Loucy (cell line): ENCODE measurements at regions not wholly inside any gene's neighbourhood (a gene's known extent, or its start where the extent isn't known, plus 50 kb on each side); places are given as distances from the start of the nearest gene placed in this dataset.

ENCODE experiments used
- H2AFZ ChIP-seq: fragments of 200-600 bp; sonication (generic); 2 replicates; pipeline ENCODE4 v1.6.0; 2016; ENCODE audit warnings: antibody characterized with exemption, mild to moderate bottlenecking, low read length, moderate library complexity
- H3F3A ChIP-seq: fragments of 200-600 bp; 2 replicates; pipeline ENCODE4 v1.6.0; 2016; ENCODE audit warnings: antibody characterized with exemption, low read depth, mild to moderate bottlenecking
- H3K27me3 ChIP-seq: fragments of 200-600 bp; sonication (generic); 2 replicates; pipeline ENCODE4 v1.6.1; 2014; ENCODE audit warnings: low read length, mild to moderate bottlenecking; ENCODE audit not compliant: insufficient read depth, poor library complexity, severe bottlenecking
- H3K36me3 ChIP-seq: fragments of 200-600 bp; sonication (generic); 2 replicates; pipeline ENCODE4 v1.6.1; 2016; ENCODE audit warnings: low read length; ENCODE audit not compliant: insufficient read depth
- H3K4me1 ChIP-seq: fragments of 200-600 bp; sonication (generic); 2 replicates; pipeline ENCODE4 v1.5.1; 2014; ENCODE audit warnings: low read length, mild to moderate bottlenecking; ENCODE audit not compliant: insufficient read depth, poor library complexity, severe bottlenecking
- H3K4me2 ChIP-seq: fragments of 200-600 bp; sonication (generic); 2 replicates; pipeline ENCODE4 v1.6.0; 2014; ENCODE audit warnings: antibody characterized with exemption, low read length, low read depth, mild to moderate bottlenecking; ENCODE audit not compliant: poor library complexity, severe bottlenecking
- H3K4me3 ChIP-seq: fragments of 200-600 bp; sonication (generic); 2 replicates; pipeline ENCODE4 v1.5.1; 2014; ENCODE audit warnings: low read length, mild to moderate bottlenecking, mixed read lengths; ENCODE audit not compliant: poor library complexity, severe bottlenecking
- H3K79me2 ChIP-seq: fragments of 200-600 bp; sonication (generic); 2 replicates; pipeline ENCODE4 v1.6.1; 2014; ENCODE audit warnings: low read length; ENCODE audit not compliant: insufficient read depth
- H3K9ac ChIP-seq: fragments of 200-600 bp; sonication (generic); 2 replicates; pipeline ENCODE4 v1.6.0; 2014; ENCODE audit warnings: mild to moderate bottlenecking, low read depth, low read length, moderate library complexity; ENCODE audit not compliant: poor library complexity, severe bottlenecking
- H3K9me2 ChIP-seq: fragments of 200-600 bp; sonication (generic); replicated peaks from 2 replicates; pipeline ENCODE4 v1.6.1; 2016; ENCODE audit warnings: low read depth, low read length, mixed read lengths
- H3K9me3 ChIP-seq: fragments of 200-600 bp; sonication (generic); 2 replicates; pipeline ENCODE4 v1.6.1; 2014; ENCODE audit warnings: mild to moderate bottlenecking, antibody characterized with exemption, low read length, low read depth; ENCODE audit not compliant: insufficient read depth
- H4K20me1 ChIP-seq: fragments of 200-600 bp; sonication (generic); 2 replicates; pipeline ENCODE4 v1.6.0; 2014; ENCODE audit warnings: antibody characterized with exemption, low read length, mild to moderate bottlenecking; ENCODE audit not compliant: insufficient read depth, poor library complexity, severe bottlenecking
- CTCF ChIP-seq: fragments of 200-600 bp; sonication (generic); conservative IDR thresholded peaks from 2 replicates; pipeline ENCODE4 v1.5.1; 2014; ENCODE audit warnings: mild to moderate bottlenecking, antibody characterized with exemption, low read length
- EZH2phosphoT487 ChIP-seq: fragments of 200-600 bp; IDR thresholded peaks from 2 replicates; pipeline ENCODE4 v1.6.1; 2018; ENCODE audit warnings: antibody characterized with exemption, mild to moderate bottlenecking, moderate library complexity, borderline replicate concordance

GRCh38 chr11:47914743-47915142 lies 65.6 kb upstream of the PTPRJ start:
- H3K9me3 ChIP-seq: no peaks in the 10 kb centered on the region
- no peaks in the 10 kb centered on the region for H3K9me2 ChIP-seq
- H2AFZ ChIP-seq: no peak overlapping the region
- H3K4me3 ChIP-seq: peak overlapping the region; percentile 48
- no peaks in the 10 kb centered on the region for H3K79me2 ChIP-seq
- no peaks in the 10 kb centered on the region for H3K27me3 ChIP-seq
- H3F3A ChIP-seq: peaks cover 6% of the 10 kb centered on the region
- H3K36me3 ChIP-seq: no peaks in the 10 kb centered on the region
- peak overlapping the region; percentile 56 for H3K4me2 ChIP-seq
- peaks cover 62% of the 10 kb centered on the region for H3K4me1 ChIP-seq
- no peak for TF ChIP-seq CTCF
- no peak for TF ChIP-seq EZH2phosphoT487
- H3K9ac ChIP-seq: peak overlapping the region; percentile 28
- H4K20me1 ChIP-seq: no peaks in the 10 kb centered on the region

DNA sequence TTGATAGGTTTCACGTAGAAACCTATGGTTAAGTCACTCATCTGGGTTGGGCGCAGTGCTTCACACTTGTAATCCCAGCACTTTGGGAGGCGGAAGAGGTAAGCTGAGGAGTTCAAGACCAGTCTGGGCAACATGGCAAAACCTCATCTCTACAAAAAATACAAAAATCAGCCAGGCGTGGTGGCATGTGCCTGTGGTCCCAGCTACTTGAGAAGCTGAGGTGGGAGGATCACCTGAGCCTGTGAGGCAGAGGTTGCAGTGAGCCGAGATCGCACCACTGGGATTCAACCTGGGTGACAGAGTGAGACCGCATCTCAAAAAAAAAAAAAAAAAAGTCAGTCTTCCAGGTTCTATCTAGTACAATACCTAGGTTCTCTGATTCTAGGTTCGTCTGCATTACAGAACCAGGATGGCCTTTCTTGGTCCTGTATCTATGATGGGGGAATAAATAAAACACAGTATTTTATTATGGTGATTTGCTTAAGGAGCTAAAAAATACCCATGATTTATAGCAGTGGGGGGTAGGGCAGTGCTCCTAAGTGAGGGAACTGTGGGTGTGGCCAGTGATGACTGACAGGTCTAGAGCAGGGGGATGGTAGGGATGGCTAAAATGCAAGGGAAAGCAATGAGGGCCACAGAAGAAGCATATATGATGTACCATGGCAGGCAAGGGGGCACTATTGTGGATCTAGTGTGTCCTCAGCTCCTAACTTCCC lies 65.5 kb upstream of the NUP160 start:
- Histone ChIP-seq H3F3A (peaks cover 6% of the 10 kb centered on the region), H4K20me1 (no peaks in the 10 kb centered on the region), H3K79me2 (no peaks in the 10 kb centered on the region), H3K9me3 (no peaks in the 10 kb centered on the region), H2AFZ (no peak overlapping the region), H3K36me3 (no peaks in the 10 kb centered on the region), H3K9ac (no peak overlapping the region), H3K27me3 (no peaks in the 10 kb centered on the region), H3K9me2 (no peaks in the 10 kb centered on the region), H3K4me3 (no peak overlapping the region), H3K4me2 (no peak overlapping the region), H3K4me1 (peaks cover 52% of the 10 kb centered on the region)
- no peak for TF ChIP-seq EZH2phosphoT487
- TF ChIP-seq CTCF: no peak

GRCh38 chr11:47912843-47913437 lies 64.8 kb upstream of the NUP160 start:
- Histone ChIP-seq H3K9me3 (no peaks in the 10 kb centered on the region), H4K20me1 (no peaks in the 10 kb centered on the region), H3K4me1 (peaks cover 51% of the 10 kb centered on the region), H3F3A (peaks cover 6% of the 10 kb centered on the region), H3K79me2 (no peaks in the 10 kb centered on the region), H3K9me2 (no peaks in the 10 kb centered on the region), H3K4me2 (no peak overlapping the region), H2AFZ (no peak overlapping the region), H3K9ac (no peak overlapping the region), H3K36me3 (no peaks in the 10 kb centered on the region), H3K27me3 (no peaks in the 10 kb centered on the region), H3K4me3 (no peak overlapping the region)
- TF ChIP-seq EZH2phosphoT487: no peak
- TF ChIP-seq CTCF: no peak
